MG63 (cell line): ENCODE measurements at regions not wholly inside any gene's neighbourhood (a gene's known extent, or its start where the extent isn't known, plus 50 kb on each side); places are given as distances from the start of the nearest gene placed in this dataset.
"Not testable (repeated sequence)": the region's sequence is repeated elsewhere in the genome, so short reads cannot be mapped to it uniquely, and the experiment has no call there.

Experiments
- DNase-seq: peaks from one replicate; pipeline ENCODE4 v3.0.0-alpha.2; 2020
- H3K27me3 ChIP-seq: fragments of 250-450 bp; sonication (Bioruptor Pico); 2 replicates; pipeline ENCODE4 v1.5.1; 2020; ENCODE audit warnings: mild to moderate bottlenecking, moderate library complexity
- H3K36me3 ChIP-seq: fragments of 250-450 bp; sonication (Bioruptor Pico); 2 replicates; pipeline ENCODE4 v1.5.1; 2020; ENCODE audit warnings: mild to moderate bottlenecking, moderate library complexity
- H3K4me3 ChIP-seq: fragments of 250-450 bp; sonication (Bioruptor Pico); 2 replicates; pipeline ENCODE4 v1.5.1; 2020; ENCODE audit warnings: mild to moderate bottlenecking, moderate library complexity
- H3K9me3 ChIP-seq: fragments of 250-450 bp; sonication (Bioruptor Pico); 2 replicates; pipeline ENCODE4 v1.5.1; 2020; ENCODE audit warnings: mild to moderate bottlenecking, moderate library complexity

GRCh38 chr16:77488652-77489051 is 53.8 kb upstream of the ADAMTS18 start:
- H3K36me3 ChIP-seq = no peaks in the 10 kb centered on the region
- no peak for DNase-seq
- no peaks in the 10 kb centered on the region for H3K9me3 ChIP-seq
- no peaks in the 10 kb centered on the region for H3K27me3 ChIP-seq
- H3K4me3 ChIP-seq = no peak overlapping the region

GRCh38 chr16:77491091-77491490 is 56.3 kb upstream of the ADAMTS18 start:
- H3K27me3 ChIP-seq = no peaks in the 10 kb centered on the region
- no peaks in the 10 kb centered on the region for H3K9me3 ChIP-seq
- H3K36me3 ChIP-seq = no peaks in the 10 kb centered on the region
- DNase-seq = no peak
- no peak overlapping the region for H3K4me3 ChIP-seq

- H3K36me3 ChIP-seq = no peaks in the 10 kb centered on the region
- no peaks in the 10 kb centered on the region for H3K9me3 ChIP-seq
- DNase-seq = no peak
- no peaks in the 10 kb centered on the region for H3K27me3 ChIP-seq
- no peak overlapping the region for H3K4me3 ChIP-seq
These were observed 62.1 kb upstream of the ADAMTS18 start for GRCh38 chr16:77496934-77497333.

- H3K4me3 ChIP-seq = no peak overlapping the region
- no peaks in the 10 kb centered on the region for H3K36me3 ChIP-seq
- no peaks in the 10 kb centered on the region for H3K27me3 ChIP-seq
- peak; percentile 82 for DNase-seq
- H3K9me3 ChIP-seq = no peaks in the 10 kb centered on the region
These were observed 64.8 kb upstream of the ADAMTS18 start for GRCh38 chr16:77499373-77500285.

GRCh38 chr16:77500286-77500598 is 65.4 kb upstream of the ADAMTS18 start:
- Histone ChIP-seq H3K36me3 (no peaks in the 10 kb centered on the region), H3K4me3 (no peak overlapping the region), H3K9me3 (no peaks in the 10 kb centered on the region), H3K27me3 (no peaks in the 10 kb centered on the region)
- no peak for DNase-seq

GRCh38 chr16:77500934-77501664 is 66.3 kb upstream of the ADAMTS18 start:
- H3K4me3 ChIP-seq = no peak overlapping the region
- no peaks in the 10 kb centered on the region for H3K9me3 ChIP-seq
- DNase-seq = no peak
- H3K36me3 ChIP-seq = no peaks in the 10 kb centered on the region
- no peaks in the 10 kb centered on the region for H3K27me3 ChIP-seq

GRCh38 chr16:77502448-77502847 is 67.6 kb upstream of the ADAMTS18 start:
- no peak overlapping the region for H3K4me3 ChIP-seq
- H3K27me3 ChIP-seq = no peaks in the 10 kb centered on the region
- DNase-seq = no peak
- H3K9me3 ChIP-seq = no peaks in the 10 kb centered on the region
- no peaks in the 10 kb centered on the region for H3K36me3 ChIP-seq

- not testable (repeated sequence) for H3K9me3 ChIP-seq, DNase-seq, H3K36me3 ChIP-seq, H3K4me3 ChIP-seq, H3K27me3 ChIP-seq
These were observed 71.7 kb upstream of the ADAMTS18 start for GRCh38 chr16:77506492-77506891.

- no peak overlapping the region for H3K4me3 ChIP-seq
- no peaks in the 10 kb centered on the region for H3K9me3 ChIP-seq
- no peaks in the 10 kb centered on the region for H3K36me3 ChIP-seq
- DNase-seq = no peak
- no peaks in the 10 kb centered on the region for H3K27me3 ChIP-seq
These were observed 74.2 kb upstream of the ADAMTS18 start for GRCh38 chr16:77509051-77509450.

GRCh38 chr16:77509796-77510195 is 75.0 kb upstream of the ADAMTS18 start:
- Histone ChIP-seq H3K9me3 (no peaks in the 10 kb centered on the region), H3K27me3 (no peaks in the 10 kb centered on the region), H3K4me3 (no peak overlapping the region), H3K36me3 (no peaks in the 10 kb centered on the region)
- DNase-seq = no peak

GRCh38 chr16:77511053-77511452 is 76.2 kb upstream of the ADAMTS18 start:
- Histone ChIP-seq H3K36me3 (no peaks in the 10 kb centered on the region), H3K9me3 (no peaks in the 10 kb centered on the region), H3K27me3 (no peaks in the 10 kb centered on the region), H3K4me3 (no peak overlapping the region)
- DNase-seq = no peak

- no peak for DNase-seq
- Histone ChIP-seq H3K27me3 (no peaks in the 10 kb centered on the region), H3K4me3 (no peak overlapping the region), H3K9me3 (no peaks in the 10 kb centered on the region), H3K36me3 (no peaks in the 10 kb centered on the region)
These were observed 79.8 kb upstream of the ADAMTS18 start for GRCh38 chr16:77514500-77515220.

- H3K9me3 ChIP-seq, H3K4me3 ChIP-seq, H3K27me3 ChIP-seq, H3K36me3 ChIP-seq, DNase-seq: not testable (repeated sequence)
These were observed 90.4 kb upstream of the ADAMTS18 start for GRCh38 chr16:77525226-77525625.

GRCh38 chr16:77531752-77532151 is 96.9 kb upstream of the ADAMTS18 start:
- H3K27me3 ChIP-seq = no peaks in the 10 kb centered on the region
- DNase-seq = peak; percentile 16
- no peak overlapping the region for H3K4me3 ChIP-seq
- H3K9me3 ChIP-seq = no peaks in the 10 kb centered on the region
- no peaks in the 10 kb centered on the region for H3K36me3 ChIP-seq

- Histone ChIP-seq H3K36me3 (no peaks in the 10 kb centered on the region), H3K27me3 (no peaks in the 10 kb centered on the region), H3K9me3 (no peaks in the 10 kb centered on the region), H3K4me3 (no peak overlapping the region)
- DNase-seq = no peak
These were observed 102.0 kb upstream of the ADAMTS18 start for GRCh38 chr16:77536809-77537208.

GRCh38 chr16:77539421-77540034 is 104.7 kb upstream of the ADAMTS18 start:
- no peak overlapping the region for H3K4me3 ChIP-seq
- no peaks in the 10 kb centered on the region for H3K36me3 ChIP-seq
- H3K9me3 ChIP-seq = no peaks in the 10 kb centered on the region
- H3K27me3 ChIP-seq = no peaks in the 10 kb centered on the region
- DNase-seq = no peak

GRCh38 chr16:77540646-77541045 is 105.8 kb upstream of the ADAMTS18 start:
- Histone ChIP-seq H3K9me3 (no peaks in the 10 kb centered on the region), H3K36me3 (no peaks in the 10 kb centered on the region), H3K27me3 (no peaks in the 10 kb centered on the region), H3K4me3 (no peak overlapping the region)
- DNase-seq = no peak
